ENCODE measurements at regions not wholly inside any gene's neighbourhood (a gene's known extent, or its start where the extent isn't known, plus 50 kb on each side); places are given as distances from the start of the nearest gene placed in this dataset.

DNA sequence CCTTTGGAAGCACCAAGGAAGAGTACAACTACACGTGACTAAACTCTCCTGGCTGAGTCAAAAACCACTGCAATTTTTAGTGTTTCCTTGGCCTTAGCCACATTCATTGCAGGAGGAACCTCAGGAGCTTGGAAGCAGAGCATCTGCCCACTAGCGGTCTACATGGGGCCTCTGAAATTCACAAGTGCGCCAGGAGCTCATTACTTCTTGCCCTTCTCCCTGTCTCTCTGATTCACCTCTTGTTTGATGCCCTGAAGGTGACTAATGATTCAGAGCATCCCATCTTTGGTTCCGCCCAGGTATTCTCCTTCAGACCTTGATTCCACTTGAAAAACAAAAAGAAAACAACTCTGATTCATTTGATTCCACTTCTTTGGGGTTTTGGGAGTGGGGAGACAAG lies 201.1 kb upstream of the LPP start:
- Histone ChIP-seq H3K36me3 (no peaks in the 10 kb centered on the region), H3K4me3 (ENCODE audit: low read depth, low read length) (no peak overlapping the region), H3K27ac (no peak overlapping the region), H3K27me3 (ENCODE audit: insufficient read depth, low read depth, severe bottlenecking) (no peaks in the 10 kb centered on the region), H3K9me3 (ENCODE audit: severe bottlenecking) (no peaks in the 10 kb centered on the region)
- no peak for DNase-seq
- TF ChIP-seq, protein P1, sequence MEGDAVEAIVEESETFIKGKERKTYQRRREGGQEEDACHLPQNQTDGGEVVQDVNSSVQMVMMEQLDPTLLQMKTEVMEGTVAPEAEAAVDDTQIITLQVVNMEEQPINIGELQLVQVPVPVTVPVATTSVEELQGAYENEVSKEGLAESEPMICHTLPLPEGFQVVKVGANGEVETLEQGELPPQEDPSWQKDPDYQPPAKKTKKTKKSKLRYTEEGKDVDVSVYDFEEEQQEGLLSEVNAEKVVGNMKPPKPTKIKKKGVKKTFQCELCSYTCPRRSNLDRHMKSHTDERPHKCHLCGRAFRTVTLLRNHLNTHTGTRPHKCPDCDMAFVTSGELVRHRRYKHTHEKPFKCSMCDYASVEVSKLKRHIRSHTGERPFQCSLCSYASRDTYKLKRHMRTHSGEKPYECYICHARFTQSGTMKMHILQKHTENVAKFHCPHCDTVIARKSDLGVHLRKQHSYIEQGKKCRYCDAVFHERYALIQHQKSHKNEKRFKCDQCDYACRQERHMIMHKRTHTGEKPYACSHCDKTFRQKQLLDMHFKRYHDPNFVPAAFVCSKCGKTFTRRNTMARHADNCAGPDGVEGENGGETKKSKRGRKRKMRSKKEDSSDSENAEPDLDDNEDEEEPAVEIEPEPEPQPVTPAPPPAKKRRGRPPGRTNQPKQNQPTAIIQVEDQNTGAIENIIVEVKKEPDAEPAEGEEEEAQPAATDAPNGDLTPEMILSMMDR (IDR thresholded peaks at IDR 0.05; ENCODE audit: low read depth, low read length): no peak

DNA sequence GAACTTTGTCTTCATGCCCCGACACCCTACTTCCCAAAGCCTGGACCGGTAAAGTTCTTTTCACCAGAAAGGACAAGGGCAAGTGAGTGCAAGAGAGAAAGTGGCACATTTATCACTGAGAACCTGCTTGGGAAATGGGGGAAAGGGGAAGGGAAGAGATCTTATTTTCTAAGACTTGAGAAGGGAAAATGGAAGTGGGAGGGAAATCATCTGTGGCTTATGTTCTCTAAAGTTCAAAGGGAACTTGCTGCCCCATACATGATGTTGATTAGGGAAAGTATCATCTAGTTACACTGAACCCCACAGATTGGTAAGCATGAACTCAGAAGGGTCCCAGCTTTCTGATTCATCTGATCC lies 199.5 kb upstream of the LPP start:
- TF ChIP-seq, protein P1 (IDR thresholded peaks at IDR 0.05; ENCODE audit: low read depth, low read length): no peak
- Histone ChIP-seq H3K36me3 (no peaks in the 10 kb centered on the region), H3K27ac (no peak overlapping the region), H3K4me3 (ENCODE audit: low read depth, low read length) (no peak overlapping the region), H3K27me3 (ENCODE audit: insufficient read depth, low read depth, severe bottlenecking) (no peaks in the 10 kb centered on the region), H3K9me3 (ENCODE audit: severe bottlenecking) (no peaks in the 10 kb centered on the region)
- no peak for DNase-seq

- DNase-seq: no peak
- TF ChIP-seq, protein P1 (IDR thresholded peaks at IDR 0.05; ENCODE audit: low read depth, low read length): no peak
Measured at GRCh38 chr3:187954873-187955586, 198.9 kb upstream of the LPP start.

DNA sequence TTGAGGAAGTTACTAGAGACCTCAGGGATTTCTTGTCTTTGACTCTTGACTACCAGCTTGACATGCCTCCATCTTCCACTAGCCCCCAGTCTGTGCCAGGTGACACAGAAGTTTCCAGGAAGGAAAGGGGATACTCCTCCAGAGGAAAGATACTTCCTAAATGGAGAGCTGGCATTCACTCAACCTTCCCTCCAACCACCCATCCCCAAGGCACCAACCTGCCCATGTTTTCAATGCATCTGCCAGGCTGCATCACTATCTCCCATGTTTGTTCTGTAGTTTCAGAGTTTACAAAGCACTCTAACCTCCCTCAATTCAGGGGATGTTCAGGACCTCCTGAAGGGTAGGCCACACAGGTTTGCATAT lies 198.4 kb upstream of the LPP start:
- H3K27me3 ChIP-seq (ENCODE audit: insufficient read depth, low read depth, severe bottlenecking): no peaks in the 10 kb centered on the region
- TF ChIP-seq, protein P1 (IDR thresholded peaks at IDR 0.05; ENCODE audit: low read depth, low read length): no peak
- no peaks in the 10 kb centered on the region for H3K36me3 ChIP-seq
- DNase-seq: no peak
- no peak overlapping the region for H3K27ac ChIP-seq
- no peak overlapping the region for H3K4me3 ChIP-seq (ENCODE audit: low read depth, low read length)
- no peaks in the 10 kb centered on the region for H3K9me3 ChIP-seq (ENCODE audit: severe bottlenecking)

More at GRCh38 chr3:187954873-187955586, 198.9 kb upstream of the LPP start:
- Histone ChIP-seq H3K9me3 (ENCODE audit: severe bottlenecking) (no peaks in the 10 kb centered on the region), H3K36me3 (no peaks in the 10 kb centered on the region), H3K4me3 (ENCODE audit: low read depth, low read length) (no peak overlapping the region), H3K27me3 (ENCODE audit: insufficient read depth, low read depth, severe bottlenecking) (no peaks in the 10 kb centered on the region), H3K27ac (no peak overlapping the region)

- H3K27me3 ChIP-seq (ENCODE audit: insufficient read depth, low read depth, severe bottlenecking): no peaks in the 10 kb centered on the region
- H3K9me3 ChIP-seq (ENCODE audit: severe bottlenecking): no peaks in the 10 kb centered on the region
- H3K36me3 ChIP-seq: no peaks in the 10 kb centered on the region
- no peak overlapping the region for H3K27ac ChIP-seq
- no peak overlapping the region for H3K4me3 ChIP-seq (ENCODE audit: low read depth, low read length)
- DNase-seq: no peak
- TF ChIP-seq, protein P1 (IDR thresholded peaks at IDR 0.05; ENCODE audit: low read depth, low read length): no peak
Measured at GRCh38 chr3:187957165-187957581, 196.8 kb upstream of the LPP start.

DNA sequence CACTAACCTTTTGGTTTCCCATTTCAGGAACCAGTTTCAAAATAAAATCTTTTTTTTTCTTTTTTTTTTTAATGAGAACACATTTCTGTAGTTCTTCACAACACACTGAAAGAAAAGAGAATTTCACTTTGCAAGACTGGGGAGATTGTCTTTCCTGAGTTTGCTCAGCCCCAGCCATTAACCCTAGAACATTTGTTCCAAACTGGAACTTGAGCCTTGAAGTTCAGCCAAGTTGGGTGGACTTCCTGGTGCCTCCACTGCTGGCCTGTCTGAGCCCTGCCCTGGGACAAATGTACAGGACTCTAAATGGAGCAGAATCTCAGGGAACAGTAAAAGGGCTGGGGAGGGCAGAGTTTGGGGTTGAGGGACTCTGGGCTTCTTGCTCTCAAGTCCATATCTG lies 196.4 kb upstream of the LPP start:
- H3K27me3 ChIP-seq (ENCODE audit: insufficient read depth, low read depth, severe bottlenecking): no peaks in the 10 kb centered on the region

More for the DNA sequence above, 196.4 kb upstream of the LPP start:
- TF ChIP-seq, protein P1 (IDR thresholded peaks at IDR 0.05; ENCODE audit: low read depth, low read length): no peak
- Histone ChIP-seq H3K9me3 (ENCODE audit: severe bottlenecking) (no peaks in the 10 kb centered on the region), H3K4me3 (ENCODE audit: low read depth, low read length) (no peak overlapping the region), H3K36me3 (no peaks in the 10 kb centered on the region), H3K27ac (no peak overlapping the region)
- no peak for DNase-seq

Data from WERI-Rb-1 (cell line).